ENCODE measurements at regions not wholly inside any gene's neighbourhood (a gene's known extent, or its start where the extent isn't known, plus 50 kb on each side); places are given as distances from the start of the nearest gene placed in this dataset.

DNA sequence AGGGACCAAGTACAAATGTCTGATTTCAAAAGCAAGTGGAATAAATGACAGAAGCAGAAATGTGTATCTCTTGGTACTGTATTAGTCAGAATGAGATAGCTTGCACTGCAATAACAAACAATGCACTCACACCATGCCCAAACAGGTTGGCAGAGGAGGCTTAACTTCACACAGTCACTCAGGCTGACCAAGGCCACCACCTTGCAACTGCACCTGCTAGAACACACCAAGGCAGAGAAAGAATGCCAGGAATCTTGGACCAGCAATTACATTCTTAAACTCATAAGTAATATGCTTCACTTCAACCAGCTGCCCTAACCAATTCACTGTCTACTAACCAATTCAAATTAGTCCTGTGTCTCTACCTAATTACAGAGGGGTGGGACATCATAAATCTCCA is 378.3 kb downstream of the BCL11B start:
- TF ChIP-seq POLR2AphosphoS5 (IDR thresholded peaks at IDR 0.05) (no peak), POLR2A (IDR thresholded peaks at IDR 0.05) (no peak), CTCF (IDR thresholded peaks at IDR 0.05) (no peak)

All from prostate gland (tissue), 2 donors.